ENCODE measurements at regions not wholly inside any gene's neighbourhood (a gene's known extent, or its start where the extent isn't known, plus 50 kb on each side); places are given as distances from the start of the nearest gene placed in this dataset.

- no peak for DNase-seq (ENCODE audit: low read depth in 2 of 2)
These were observed 226.5 kb upstream of the ANKRD55 start for GRCh38 chr5:56459394-56460194.

- DNase-seq (ENCODE audit: low read depth in 2 of 2) = no peak
These were observed 225.0 kb upstream of the ANKRD55 start for GRCh38 chr5:56457887-56458812.

- DNase-seq (ENCODE audit: low read depth in 2 of 2) = no peak
These were observed 222.9 kb upstream of the ANKRD55 start for GRCh38 chr5:56456002-56456401.

GRCh38 chr5:56455417-56455816, 222.3 kb upstream of the ANKRD55 start:
- no peak for DNase-seq (ENCODE audit: low read depth in 2 of 2)

DNA sequence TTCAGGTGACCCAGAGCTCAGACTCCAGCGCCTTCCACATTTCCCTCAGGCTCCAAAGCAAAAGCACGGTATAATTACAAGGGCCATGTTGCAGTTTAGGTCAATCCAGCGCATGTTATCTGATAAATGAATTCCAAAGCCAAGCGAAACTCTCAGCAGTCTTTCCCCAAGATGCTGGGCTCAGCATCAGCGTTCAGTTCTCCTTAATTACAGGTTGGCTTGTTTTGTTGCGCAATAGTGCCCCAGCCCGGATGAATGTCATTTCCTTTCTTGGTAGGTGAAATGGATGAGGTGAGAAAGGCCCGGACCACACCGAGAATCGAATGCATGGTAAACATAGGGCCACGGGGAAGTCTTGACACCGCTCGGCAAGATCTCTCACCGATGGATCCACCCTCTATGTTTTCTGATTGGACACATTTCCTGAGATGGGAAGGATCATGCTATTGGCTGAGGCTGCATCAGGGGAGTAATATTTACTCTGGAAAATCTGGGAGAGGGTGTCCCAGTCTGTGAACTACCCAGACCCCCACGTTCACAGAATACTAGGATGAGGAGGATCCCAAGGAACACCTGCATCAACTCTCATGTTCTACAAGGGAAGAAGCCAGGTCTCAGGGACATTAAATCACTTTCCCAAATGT, 221.2 kb upstream of the ANKRD55 start:
- DNase-seq (ENCODE audit: low read depth in 2 of 2) = no peak

DNA sequence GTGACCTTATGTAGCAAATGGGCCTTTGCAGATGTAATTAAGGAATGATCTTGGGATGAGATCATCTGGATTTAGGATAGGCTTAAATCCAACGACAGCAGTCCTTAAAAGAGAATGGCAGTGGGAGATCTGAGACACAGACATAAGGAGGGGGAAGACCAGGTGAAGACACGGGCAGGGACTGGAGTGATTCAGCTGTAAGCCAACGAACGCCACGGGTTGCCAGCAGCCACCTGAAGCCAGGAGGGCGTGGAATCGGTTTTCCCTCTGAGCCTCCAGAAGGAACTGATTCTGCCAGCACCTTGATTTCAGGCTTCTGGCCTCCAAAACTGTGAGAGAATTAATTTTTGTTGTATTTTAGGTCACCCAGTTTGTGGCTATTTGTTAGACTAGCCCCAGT, 218.6 kb upstream of the ANKRD55 start:
- no peak for DNase-seq (ENCODE audit: low read depth in 2 of 2)

GRCh38 chr5:56450766-56451165, 217.6 kb upstream of the ANKRD55 start:
- DNase-seq (ENCODE audit: low read depth in 2 of 2) = no peak

GRCh38 chr5:56449071-56449640, 216.0 kb upstream of the ANKRD55 start:
- DNase-seq (ENCODE audit: low read depth in 2 of 2) = no peak

GRCh38 chr5:56447656-56448055, 214.5 kb upstream of the ANKRD55 start:
- DNase-seq (ENCODE audit: low read depth in 2 of 2) = no peak

DNA sequence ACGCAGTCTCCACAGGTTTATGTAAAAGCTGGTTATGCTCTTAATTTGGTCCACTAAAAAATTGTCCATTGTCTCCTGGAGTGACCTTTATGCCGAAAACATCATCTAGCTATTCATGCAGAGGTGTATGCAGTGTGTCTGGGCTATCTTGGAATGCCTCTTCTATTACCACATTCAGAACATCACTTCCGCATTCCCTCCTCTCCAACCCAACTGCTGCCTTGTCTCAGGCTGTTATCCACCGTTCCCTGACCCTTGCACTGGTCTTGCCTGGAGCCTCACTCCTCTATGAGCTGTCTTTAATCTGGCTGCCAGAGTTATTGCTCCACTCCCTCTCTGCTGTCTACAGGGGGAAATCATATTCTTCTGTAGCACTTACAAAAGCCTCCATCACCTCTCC, 214.1 kb upstream of the ANKRD55 start:
- DNase-seq (ENCODE audit: low read depth in 2 of 2) = no peak

- DNase-seq (ENCODE audit: low read depth in 2 of 2) = no peak
These were observed 213.6 kb upstream of the ANKRD55 start for GRCh38 chr5:56446728-56447127.

GRCh38 chr5:56443826-56444225, 210.7 kb upstream of the ANKRD55 start:
- DNase-seq (ENCODE audit: low read depth in 2 of 2) = no peak

GRCh38 chr5:56440871-56441740, 208.0 kb upstream of the ANKRD55 start:
- DNase-seq (ENCODE audit: low read depth in 2 of 2) = no peak

- DNase-seq (ENCODE audit: low read depth in 2 of 2) = no peak
These were observed 201.9 kb upstream of the ANKRD55 start for GRCh38 chr5:56434986-56435385.

GRCh38 chr5:56433039-56433617, 200.0 kb upstream of the ANKRD55 start:
- no peak for DNase-seq (ENCODE audit: low read depth in 2 of 2)

DNA sequence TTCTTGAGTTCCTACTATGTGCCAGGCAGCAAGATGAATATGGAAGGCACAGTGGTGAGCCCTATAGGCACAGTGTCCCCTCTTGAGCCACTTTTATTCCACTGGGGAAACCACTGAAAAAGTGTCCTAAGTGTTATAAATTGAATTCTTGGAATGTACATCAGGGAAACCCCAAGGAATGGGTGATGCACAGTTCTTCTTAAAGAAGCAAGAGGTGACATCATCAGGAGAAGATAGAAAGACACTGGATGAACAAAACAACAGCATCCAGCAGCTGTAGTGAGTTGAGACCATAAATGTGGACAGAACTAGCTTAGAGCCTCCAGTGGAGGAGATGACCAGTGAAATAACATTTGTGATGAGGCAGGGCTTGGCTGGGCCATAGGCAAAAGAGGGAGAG, 199.2 kb upstream of the ANKRD55 start:
- DNase-seq (ENCODE audit: low read depth in 2 of 2) = no peak

GRCh38 chr5:56430422-56430821, 197.3 kb upstream of the ANKRD55 start:
- no peak for DNase-seq (ENCODE audit: low read depth in 2 of 2)

DNA sequence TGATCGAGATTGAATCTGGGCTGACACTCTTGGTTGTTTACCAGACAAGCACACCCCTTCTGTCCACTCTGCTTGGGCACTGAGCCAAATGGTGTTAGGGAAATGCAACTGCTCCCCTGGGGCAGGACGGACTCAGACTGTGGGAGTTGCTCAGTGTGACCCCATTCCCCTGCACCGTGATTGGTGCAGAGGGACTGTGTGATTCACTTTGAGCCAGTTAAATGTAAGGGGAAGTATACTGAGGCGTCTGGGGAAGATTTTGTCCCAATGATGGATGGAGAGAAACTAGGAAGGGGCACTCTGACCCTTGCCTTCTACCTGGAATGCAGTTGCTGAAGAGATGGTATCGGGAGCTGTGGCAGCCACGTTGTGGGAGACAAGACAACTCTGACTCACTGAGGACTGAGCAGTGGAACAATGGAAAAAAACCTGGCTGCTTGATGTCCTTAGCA, 196.0 kb upstream of the ANKRD55 start:
- DNase-seq (ENCODE audit: low read depth in 2 of 2) = no peak

DNA sequence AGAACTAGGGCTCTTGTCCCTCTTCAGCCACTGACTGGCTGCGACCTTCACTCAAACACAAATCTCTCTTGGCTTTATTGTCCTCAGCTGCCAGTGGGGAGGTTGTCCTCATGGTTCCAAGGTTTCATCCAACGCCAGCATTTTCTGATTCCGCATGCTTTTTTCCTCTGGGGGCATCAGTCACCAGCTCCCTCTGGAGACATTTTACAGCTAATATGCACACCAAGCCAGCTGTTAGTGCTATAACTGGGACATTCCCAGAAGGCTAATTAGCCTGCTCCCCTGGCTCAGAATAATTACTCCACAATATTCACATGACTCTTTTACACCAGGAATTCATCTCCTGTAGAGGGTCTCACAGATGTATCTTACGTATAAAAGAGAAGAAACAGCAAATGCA, 193.6 kb upstream of the ANKRD55 start:
- DNase-seq (ENCODE audit: low read depth in 2 of 2) = no peak

DNA sequence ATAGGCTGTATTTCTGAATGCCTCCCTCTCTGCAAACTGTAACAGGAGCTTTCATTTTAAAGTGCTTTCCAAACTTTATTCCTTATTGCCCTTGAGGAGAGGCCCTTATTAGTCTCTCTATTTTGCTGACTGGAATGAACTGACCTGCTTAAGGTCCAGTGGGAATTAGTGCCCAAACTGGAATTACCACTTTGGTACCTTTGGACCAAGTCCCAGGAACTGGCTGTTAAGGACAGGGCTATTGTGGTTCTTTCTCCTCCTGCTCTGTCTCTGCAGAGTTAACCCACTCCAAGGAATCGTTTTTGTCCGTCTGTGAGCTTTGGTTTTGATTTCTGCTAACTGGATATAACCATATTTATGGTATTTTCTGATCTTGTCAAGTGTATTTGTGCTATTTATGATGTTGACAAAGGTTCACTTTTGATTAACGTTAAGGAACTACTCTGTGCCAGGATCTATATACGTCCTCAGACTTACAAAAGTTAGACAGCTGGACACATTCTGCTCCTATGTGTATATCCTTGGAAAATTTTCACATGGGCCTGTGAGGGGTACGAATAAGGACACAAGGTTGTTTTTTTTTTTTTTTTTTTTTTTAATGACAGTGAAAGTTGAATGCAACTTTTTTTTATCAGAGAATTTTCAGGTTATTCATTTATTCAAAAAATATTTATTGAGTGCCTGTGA, 189.1 kb upstream of the ANKRD55 start:
- no peak for DNase-seq (ENCODE audit: low read depth in 2 of 2)

All from stimulated activated CD4-positive, alpha-beta T cell treated with anti-CD3 and anti-CD28 coated beads, Interleukin-15, amount 100 ng/mL, for 48 hours (primary cell).